GM21423 (cell line): ENCODE measurements at regions not wholly inside any gene's neighbourhood (a gene's known extent, or its start where the extent isn't known, plus 50 kb on each side); places are given as distances from the start of the nearest gene placed in this dataset.
A peak's percentile ranks its signal among the peaks of the same experiment; 100 is the strongest.
"Not testable (repeated sequence)": the region's sequence is repeated elsewhere in the genome, so short reads cannot be mapped to it uniquely, and the experiment has no call there.

Source experiments
- ATAC-seq: cut with Tn5 transposase; IDR thresholded peaks from one replicate; pipeline ENCODE4 v1.9.1; 2021; ENCODE audit warnings: mild to moderate bottlenecking, moderate library complexity; ENCODE audit not compliant: unreplicated experiment

DNA sequence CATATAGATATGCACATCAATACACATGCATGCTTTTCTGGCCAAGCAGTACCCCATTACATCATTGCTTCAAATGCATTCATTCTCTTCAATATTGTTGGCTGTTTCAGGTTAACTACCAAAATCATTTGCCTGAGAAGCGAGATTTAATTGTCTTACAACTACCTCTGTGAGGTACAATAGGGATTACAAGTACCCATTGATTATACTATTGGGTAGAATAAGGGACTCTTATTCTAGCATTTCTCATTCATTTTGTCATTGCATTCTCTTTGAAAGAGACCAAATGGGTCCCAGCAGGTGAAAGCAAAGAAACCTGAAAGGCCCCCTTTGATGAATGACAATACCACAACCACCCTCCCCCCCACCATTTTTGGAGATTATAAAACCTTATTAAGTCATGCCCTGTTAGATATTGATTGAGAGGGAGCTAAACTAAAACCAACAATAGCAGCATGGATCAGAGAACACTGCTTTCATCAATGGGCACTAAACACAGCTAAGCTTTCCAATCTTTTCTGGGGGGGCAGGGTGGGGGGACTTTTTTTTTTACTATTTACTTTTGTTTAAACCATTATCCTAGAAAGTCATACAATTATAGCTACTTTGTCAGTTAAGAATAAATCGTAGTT is 375.0 kb upstream of the CCNH start:
- no peak for ATAC-seq

GRCh38 chr5:87787086-87787485 is 374.4 kb upstream of the CCNH start:
- no peak for ATAC-seq

- no peak for ATAC-seq
These were observed 373.7 kb upstream of the CCNH start for GRCh38 chr5:87786471-87786870.

DNA sequence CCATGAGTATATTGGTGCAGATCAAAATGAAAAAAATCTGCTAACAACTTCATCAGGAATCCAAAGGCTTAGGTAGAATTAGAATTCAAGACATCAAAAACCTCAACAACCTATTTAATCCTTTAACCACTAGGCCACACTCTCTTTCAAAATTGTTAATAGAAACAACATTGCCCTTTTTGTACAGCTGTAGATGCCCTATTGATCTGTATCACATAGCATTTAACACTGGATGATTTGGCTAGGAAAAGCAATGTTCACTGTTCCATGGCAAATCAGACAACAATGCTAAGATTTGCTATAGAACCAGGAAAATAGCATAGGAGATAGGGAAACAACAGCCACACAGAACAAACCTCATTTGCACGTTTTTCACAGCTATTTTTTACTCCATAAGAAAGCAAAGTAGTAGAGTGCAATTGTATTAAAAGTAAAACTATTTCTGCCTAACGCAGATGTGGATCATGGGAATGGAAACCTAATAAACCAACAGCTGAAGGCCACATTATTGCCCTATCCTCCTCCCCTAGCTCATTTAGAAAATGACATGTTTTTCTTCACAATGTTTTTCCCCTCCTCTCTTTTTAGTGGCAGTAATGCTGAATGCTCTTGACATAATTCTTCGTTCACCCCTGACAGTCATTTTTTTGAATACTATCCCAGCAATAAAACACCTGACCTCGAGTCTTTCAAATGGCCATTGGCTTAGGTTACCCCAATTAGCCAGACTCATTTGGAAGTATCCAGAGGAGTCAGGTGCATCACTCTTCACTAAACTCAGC is 373.0 kb upstream of the CCNH start:
- no peak for ATAC-seq

- no peak for ATAC-seq
These were observed 372.3 kb upstream of the CCNH start for GRCh38 chr5:87784879-87785495.

- no peak for ATAC-seq
These were observed 371.6 kb upstream of the CCNH start for GRCh38 chr5:87784311-87784710.

DNA sequence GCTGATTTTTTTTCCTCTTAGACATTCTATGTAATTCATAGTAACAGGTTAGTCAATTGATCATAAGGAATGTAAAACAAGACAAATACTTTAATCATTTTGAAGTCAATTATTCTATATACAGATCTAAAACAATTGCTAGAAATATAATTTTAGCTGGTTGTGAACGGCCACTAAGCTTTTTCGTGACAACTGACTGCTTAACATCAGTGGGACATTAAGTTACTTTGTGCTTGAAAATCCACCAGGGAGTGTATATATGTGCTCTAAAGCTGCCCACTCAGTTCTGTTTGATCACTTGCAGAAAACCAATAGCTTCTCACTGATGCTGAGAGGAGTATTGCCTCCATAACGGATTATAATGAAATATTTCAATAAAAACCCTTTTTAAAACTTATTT is 370.2 kb upstream of the CCNH start:
- ATAC-seq, result no peak

DNA sequence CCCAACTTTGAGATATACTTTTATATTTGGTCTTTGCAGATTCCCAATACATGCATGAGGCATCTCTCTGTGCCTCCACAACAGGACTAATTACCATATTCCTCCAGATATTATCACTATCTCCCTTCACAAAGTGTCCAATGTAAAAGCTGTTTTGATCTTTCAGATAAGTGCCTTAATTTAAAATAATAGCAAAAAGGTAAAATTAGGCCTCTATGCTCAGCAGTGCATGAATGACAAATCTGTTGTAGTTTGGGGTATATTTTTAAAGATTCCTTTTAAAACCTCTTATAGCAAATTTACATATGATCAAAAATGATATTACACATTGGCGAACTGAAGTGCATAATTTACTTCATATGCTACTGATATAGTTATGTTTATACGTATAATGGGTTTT is 369.2 kb upstream of the CCNH start:
- no peak for ATAC-seq

DNA sequence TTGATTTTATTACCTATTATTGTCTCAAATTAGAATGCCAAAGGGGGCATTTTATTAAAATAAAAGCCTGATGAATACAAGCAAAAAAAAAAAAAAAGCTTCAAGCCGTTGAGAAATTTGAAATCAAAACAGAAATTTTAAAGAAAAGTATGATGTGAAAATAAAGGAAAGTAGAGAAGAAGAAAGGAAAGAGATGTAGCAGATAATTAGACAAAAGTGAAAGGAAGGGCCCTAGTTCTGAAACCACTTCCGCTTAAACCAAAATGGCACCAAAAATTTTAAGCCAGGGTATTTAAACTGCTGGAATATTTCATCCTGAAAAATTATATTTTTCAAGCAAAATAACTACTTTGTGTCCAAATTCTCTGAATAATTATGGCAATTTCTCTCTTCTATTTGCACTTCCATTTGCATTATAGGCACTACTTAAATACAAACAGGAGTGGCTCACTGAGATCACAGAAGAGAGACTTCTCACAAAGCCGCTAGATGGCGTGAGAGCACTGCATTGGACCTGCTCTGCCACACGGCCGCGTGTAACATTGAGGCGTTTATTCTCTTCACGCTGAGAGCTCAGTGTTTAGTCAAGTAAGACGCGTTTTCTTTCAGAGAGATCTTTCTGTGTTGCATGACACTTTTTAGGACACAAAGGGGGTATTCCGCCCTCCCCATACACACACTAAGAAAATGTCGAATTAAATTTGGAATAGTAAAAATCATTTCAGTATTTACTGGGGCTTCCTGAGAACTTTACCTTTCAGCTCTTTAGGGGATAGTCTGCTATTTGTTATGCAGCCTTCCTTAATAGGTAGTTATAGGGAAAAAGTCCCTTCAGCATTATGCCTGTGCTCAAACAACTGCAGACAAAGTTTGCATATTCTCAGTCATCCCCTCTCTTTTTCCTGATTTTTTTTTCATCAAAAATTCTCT is 368.4 kb upstream of the CCNH start:
- peak; percentile 99 for ATAC-seq

- no peak for ATAC-seq
These were observed 366.1 kb upstream of the CCNH start for GRCh38 chr5:87778876-87779275.

GRCh38 chr5:87777877-87778276 is 365.1 kb upstream of the CCNH start:
- no peak for ATAC-seq

DNA sequence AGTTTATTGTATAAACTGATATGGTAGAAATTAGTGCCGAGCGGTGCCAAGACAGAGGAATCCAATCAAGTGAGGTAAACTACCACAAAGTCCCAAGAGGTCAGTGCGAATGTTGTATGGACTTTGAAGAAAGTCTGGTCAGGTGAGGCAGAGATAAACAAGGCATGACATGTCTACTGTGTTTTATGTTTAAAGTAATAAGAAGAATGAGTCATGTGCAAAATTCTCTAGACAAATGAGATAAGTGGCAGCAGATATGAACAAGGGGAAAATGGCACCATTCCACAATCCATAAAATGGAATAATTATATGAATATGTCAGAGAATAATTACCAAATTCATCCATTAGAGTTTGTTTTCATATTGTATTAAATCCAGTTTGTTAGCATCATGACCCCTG is 364.1 kb upstream of the CCNH start:
- ATAC-seq, result no peak

- not testable (repeated sequence) for ATAC-seq
These were observed 363.6 kb upstream of the CCNH start for GRCh38 chr5:87776302-87776701.

- no peak for ATAC-seq
These were observed 362.5 kb upstream of the CCNH start for GRCh38 chr5:87775228-87775627.

DNA sequence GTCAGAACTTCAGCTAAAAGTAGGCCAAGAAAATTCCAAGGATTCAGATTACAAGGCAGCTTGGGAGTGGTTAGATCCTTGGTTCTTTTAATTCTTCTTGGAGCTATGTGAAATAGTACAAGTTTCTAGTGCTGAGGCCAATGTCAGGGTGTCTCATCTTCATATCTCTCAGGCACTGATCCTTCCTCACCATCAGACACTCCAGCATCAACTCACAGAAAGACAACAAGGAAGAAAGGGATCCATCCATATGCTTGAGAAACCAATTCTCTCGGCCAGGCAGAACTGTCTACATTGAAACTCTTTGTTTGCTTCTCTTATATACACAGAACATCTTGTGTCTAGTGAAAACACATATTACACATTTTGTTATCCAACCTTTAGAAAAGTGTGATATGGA is 362.1 kb upstream of the CCNH start:
- no peak for ATAC-seq

DNA sequence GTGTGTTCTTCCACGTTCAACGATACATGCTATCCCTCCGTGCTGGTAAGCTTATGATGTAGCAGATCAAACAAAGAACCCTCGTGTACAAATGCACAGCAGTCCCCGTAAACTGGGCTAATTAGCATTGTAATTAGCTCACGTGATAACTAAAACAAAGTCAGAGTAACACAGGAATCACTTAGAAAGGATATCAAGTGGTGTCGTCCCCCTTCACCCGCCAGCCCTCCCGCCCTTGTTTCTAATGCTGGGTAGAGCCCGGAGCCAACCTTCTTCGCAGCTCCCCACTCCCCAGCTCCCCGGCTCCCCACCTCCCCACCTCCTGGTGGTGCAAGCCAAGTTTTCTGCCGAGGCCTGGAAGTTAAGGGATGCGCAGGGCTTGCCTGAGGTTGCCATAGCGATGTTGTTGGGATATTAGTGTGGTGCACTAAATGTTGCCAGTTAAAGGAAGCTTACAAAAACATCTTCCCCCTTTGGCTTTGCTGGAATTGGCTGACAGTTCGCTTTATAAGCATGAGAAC is 357.9 kb upstream of the CCNH start:
- ATAC-seq, result no peak

GRCh38 chr5:87770016-87770570 is 357.4 kb upstream of the CCNH start:
- no peak for ATAC-seq

GRCh38 chr5:87769157-87769556 is 356.4 kb upstream of the CCNH start:
- ATAC-seq, result no peak

DNA sequence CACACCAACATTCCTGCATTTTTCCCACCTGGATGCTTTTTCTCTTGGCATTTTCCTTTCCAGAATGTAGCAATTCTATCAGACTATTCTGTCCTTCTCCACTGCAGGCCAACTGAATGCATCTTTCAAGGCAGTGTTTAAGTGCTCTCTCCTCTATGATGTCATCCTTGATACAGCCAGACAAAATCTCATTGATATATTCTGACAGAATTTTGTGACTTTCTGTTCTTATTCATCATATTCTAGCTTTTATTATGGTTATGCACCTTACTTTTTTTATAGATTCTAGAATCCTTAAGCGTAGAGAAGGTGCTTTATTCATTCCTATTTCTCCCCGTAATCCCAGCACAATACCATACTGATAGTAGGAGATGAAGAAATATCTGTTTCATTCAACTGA is 355.5 kb upstream of the CCNH start:
- ATAC-seq, result no peak

- ATAC-seq, result no peak
These were observed 352.3 kb upstream of the CCNH start for GRCh38 chr5:87765009-87765408.

- no peak for ATAC-seq
These were observed 349.9 kb upstream of the CCNH start for GRCh38 chr5:87762631-87763030.
